CD4-positive, alpha-beta T cell treated with Interleukin-1 beta for 1 hour (primary cell): ENCODE measurements at regions not wholly inside any gene's neighbourhood (a gene's known extent, or its start where the extent isn't known, plus 50 kb on each side); places are given as distances from the start of the nearest gene placed in this dataset.

ENCODE experiments used
- DNase-seq, 2 donors: peaks; one replicate each; pipeline ENCODE4 v3.0.0-alpha.2; 2020 to 2022

- no peak for DNase-seq
Observed at GRCh38 chr3:64306745-64307144, 81.5 kb upstream of the PRICKLE2 start.

DNA sequence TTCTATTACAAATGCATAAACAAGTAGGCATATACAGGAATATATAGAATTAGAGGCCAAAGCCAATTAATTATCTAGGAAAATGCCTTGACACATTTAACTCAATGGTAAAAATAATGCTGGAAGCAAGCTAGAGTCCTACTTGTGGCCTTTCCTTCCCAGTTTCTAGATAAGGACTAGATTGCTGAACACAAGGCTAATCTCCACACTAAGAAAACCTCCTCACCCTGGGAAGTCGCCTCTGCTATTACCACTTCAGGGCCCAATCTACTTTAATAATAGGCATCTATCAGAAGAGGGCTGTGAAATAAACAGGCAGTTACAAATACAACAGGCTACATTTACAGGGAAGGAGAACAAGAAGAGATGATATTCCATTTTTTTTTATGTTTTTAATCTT, 80.5 kb upstream of the PRICKLE2 start:
- no peak for DNase-seq

- no peak for DNase-seq
Observed at GRCh38 chr3:64304828-64305410, 79.7 kb upstream of the PRICKLE2 start.

DNA sequence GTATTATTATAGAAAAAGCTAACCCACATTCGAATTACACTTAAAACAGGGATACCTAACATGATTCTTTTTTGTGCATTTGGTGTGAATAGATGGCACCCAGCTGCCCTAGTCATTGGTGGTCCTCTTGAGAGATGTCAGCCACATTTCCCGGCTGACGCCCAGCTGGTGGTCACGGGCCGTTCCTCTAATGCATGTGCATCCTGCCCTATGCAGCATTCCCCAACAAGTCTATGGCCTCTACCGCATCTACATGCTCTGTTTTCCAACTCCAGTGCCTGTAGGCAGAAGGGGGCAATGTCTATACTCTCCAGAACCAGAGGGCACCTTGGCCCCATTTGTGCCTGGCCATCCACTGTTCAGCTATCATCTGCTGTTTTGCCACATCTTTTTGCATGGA, 78.6 kb upstream of the PRICKLE2 start:
- no peak for DNase-seq

DNA sequence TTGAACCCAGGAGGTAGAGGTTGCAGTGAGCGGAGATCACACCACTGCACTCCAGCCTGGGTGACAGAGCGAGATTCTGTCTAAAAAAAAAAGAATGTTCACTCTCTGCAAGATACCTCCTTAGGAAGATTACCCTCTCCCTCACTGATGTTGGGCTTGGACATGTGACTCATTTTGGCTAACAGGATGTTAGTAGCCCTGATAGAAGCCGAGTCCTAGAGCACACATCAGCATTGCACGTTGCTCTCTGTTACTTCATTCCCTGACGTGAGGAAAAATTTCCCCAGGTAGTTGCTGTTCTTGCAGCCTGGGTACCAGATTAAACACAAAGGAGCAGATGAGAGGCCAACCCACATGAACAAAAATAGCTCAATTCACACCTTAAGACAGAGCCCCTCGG, 78.1 kb upstream of the PRICKLE2 start:
- DNase-seq = no peak

- DNase-seq = no peak
Observed at GRCh38 chr3:64301476-64301875, 76.2 kb upstream of the PRICKLE2 start.

DNA sequence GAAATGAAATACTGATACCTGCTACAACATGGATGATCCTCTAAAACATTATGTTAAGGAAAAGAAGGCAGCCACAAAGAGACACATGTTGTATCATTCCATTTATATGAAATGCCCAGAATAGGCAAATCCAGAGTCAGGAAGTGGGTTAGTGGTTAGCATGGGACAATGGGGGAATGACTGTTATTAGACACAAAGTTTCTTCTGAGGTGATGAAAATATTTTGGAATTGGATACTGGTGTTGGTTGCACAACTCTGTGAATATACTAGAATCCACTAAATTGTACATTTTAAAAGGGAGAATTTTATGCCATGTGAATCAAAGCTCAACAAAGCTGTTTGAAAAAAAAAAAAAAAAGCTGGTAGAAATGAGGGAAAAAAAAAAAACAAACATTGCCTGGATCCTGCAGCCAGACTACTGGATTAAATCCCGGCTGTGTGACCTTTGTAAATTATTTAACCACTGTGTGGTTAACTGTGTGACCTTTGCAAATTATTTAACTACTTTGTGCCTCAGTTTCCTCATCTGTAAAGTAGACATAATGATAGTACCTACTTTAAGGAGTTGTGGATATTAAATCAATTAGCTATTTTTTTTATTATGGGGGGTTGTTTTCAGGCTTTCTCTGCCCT, 75.6 kb upstream of the PRICKLE2 start:
- no peak for DNase-seq

- DNase-seq = no peak
Observed at GRCh38 chr3:64299206-64299605, 73.9 kb upstream of the PRICKLE2 start.

DNA sequence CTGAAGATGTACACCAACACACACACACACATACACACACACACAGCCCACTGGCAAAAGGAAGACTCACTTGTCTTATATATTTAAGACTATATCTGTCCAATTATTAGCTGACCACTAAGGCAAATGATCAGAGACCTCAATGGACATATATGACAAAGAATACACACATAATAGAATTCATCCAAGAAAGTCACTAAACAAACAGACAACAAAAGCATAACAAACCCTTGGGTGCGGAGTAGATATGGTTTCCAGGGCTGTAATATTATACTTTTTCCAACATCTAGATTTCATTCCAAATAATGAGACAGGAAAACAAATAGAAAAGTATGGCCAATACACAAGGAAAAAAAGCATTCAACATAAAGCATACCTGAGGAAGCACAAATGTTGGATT, 72.3 kb upstream of the PRICKLE2 start:
- DNase-seq = no peak

GRCh38 chr3:64295594-64295993, 70.3 kb upstream of the PRICKLE2 start:
- no peak for DNase-seq

- DNase-seq = no peak
Observed at GRCh38 chr3:64294771-64295170, 69.5 kb upstream of the PRICKLE2 start.

DNA sequence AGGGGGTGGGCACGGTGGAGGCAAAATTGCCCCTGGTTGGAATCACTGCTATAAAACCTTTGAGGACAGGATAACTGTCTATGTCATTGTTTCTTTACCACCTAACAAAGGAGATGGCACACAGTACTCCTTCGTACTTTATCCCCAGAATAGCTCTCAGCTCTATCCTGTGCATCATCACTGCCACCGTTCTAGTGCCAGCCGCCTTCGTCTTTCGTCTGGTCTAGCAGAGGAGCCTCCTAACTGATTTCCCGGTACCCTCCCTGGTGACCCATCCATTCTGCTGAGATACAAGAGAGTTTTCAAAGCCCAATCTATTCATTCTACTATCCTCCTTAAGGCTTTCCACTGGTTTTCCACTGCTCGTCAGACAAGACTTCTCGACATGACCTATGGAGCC, 67.9 kb upstream of the PRICKLE2 start:
- DNase-seq = no peak

- no peak for DNase-seq
Observed at GRCh38 chr3:64291956-64292355, 66.7 kb upstream of the PRICKLE2 start.

GRCh38 chr3:64291345-64291744, 66.1 kb upstream of the PRICKLE2 start:
- no peak for DNase-seq

DNA sequence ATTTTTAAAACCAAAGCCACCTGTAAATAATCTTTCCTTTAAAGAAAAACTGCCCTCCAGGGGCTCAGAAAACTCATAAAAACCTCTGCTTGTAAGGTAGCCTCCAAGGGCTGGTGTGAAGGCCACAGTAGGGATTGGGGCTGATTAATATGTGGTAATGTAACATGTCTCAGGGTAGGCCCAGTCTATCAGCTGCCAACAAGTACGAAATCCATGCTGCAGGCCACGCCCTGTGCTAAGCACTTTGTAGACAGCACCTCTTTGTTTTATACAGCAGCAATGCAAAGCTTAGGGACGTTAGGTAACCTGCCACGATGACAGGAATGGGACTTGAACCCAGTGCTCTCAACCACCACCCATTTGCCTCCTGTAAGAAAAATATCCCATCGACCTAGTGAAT, 65.6 kb upstream of the PRICKLE2 start:
- no peak for DNase-seq

- no peak for DNase-seq
Observed at GRCh38 chr3:64290161-64290560, 64.9 kb upstream of the PRICKLE2 start.

DNA sequence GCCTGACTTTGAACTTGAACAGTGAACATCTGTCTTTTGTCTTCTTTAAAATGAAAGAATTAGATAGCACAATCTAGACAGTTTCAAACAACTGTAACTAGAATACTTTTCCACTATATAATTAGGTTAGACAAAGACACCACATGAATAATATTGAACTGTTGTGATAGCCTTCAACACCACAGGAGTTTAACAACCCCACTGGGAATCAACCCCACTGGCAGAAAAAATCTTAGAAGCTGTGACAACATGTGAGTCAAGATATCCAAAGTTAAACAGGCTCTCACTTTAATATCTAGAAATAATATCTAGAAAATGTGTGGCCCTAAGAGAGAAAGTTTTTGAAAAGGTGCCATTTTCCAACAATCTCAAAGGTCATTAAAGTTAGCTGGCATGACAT, 64.4 kb upstream of the PRICKLE2 start:
- no peak for DNase-seq

DNA sequence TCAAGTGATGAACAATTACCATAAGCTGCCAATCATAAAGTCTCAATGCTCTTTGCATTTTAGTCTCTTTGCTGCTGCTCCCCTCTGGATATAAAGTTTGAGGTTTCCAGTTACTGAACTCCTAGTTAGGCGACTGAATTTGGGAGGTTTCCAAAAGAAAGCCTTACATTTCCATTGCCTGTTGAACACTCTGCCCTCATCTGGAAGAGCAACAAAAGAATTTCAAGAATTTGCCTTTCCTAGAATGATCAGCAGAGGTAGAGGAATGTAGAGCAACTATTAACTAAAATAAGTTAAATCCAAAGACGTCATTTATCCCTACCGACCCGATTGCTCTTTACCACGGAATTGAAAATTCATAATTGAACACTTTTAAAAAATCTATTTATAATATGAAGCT, 53.4 kb upstream of the PRICKLE2 start:
- DNase-seq = no peak

DNA sequence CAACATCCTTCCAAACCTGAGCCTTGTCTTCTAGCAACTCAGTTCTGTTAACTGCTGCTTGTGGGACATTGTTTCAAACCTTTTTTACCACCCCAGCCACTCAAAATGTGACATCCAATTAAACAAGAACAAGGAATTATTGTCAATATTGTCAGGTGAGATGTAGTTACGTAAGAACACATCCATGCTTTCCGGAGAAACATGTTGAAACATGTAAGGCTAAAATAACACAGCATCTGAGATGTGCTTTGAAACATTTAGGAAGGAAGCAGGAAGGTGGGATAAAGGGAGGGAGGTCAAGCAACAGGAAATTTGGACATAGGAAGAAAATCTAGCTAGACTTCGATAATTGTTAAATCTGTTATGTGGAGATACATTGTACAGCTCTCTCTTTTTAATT, 50.9 kb upstream of the PRICKLE2 start:
- no peak for DNase-seq
